ENCODE measurements at regions not wholly inside any gene's neighbourhood (a gene's known extent, or its start where the extent isn't known, plus 50 kb on each side); places are given as distances from the start of the nearest gene placed in this dataset.
A peak's percentile ranks its signal among the peaks of the same experiment; 100 is the strongest.
"Not testable (repeated sequence)": the region's sequence is repeated elsewhere in the genome, so short reads cannot be mapped to it uniquely, and the experiment has no call there.

- DNase-seq: peak; percentile 90
Observed at GRCh38 chr20:25862967-25863530, 166.4 kb upstream of the ZNF337 start.

DNA sequence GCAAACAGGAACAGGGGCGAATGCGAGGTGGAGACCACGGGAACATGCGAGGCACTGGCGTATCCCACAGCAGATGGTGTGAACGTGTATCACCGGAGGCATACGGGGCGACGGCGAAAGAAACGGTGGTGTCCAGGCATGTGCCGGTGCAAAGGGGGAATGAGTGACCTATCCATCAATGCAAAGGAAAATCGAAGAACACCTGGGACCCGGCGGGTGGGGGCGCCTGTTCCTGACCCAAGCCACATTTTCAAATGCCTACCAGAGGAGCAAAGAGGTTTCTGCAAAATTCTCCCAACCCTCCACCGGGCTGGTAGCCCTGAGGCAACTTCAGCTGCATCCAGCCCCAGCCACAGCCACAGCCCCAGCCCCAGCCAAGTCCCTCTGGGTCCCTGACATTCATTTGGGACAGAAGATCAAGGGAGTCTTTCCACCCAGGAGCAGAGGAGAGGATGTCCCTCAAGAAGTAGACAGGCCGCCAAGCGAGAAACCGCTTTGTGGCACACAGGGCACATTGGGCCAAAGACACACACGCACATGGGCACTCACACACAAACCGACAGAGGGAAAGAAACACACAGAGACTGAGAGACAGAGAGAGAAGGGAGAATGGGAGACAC, 164.0 kb upstream of the ZNF337 start:
- DNase-seq: no peak

- DNase-seq: peak; percentile 90
Observed at GRCh38 chr20:25859649-25860530, 163.2 kb upstream of the ZNF337 start.

DNA sequence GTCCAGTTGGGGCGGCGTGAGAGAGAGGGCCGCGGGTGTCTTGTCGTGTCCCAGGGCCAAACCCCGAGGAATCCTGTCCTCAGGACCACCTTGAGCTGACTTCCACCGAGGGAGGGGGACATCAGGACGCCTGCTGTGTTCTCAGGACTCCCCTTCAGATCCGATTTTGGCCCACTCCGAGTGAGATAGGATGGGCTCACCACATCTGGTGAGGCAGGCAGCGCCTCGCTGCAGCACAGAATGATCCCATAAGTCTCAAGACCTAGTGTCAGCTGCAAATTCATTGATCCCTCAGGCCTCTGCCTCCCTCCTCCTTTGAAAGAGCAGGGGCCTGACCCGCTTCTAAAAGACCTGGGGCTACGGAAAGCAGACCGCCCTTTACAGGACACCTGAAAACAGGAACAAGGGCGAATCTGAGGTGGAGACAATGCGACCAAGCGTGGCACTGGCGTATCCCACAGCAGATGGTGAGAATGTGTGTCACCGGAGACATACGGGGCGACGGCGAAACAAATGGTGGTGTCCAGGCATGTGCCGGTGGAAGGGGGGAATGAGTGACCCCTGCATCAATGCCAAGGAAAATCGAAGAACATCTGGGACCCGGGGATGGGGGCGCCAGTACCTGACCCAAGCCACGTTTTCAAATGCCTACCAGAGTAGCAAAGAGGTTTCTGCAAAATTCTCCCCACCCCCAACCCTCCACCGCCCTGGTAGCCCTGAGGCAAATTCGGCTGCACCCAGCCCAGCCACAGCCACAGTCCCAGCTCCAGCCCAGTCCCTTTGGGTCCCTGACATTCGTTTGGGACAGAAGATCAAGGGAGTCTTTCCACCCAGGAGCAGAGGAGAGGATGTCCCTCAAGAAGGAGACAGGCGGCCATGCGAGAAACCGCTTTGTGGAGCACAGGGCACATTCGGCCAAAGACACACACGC, 162.1 kb upstream of the ZNF337 start:
- DNase-seq: no peak

GRCh38 chr20:25857091-25857788, 160.6 kb upstream of the ZNF337 start:
- DNase-seq: not testable (repeated sequence)

DNA sequence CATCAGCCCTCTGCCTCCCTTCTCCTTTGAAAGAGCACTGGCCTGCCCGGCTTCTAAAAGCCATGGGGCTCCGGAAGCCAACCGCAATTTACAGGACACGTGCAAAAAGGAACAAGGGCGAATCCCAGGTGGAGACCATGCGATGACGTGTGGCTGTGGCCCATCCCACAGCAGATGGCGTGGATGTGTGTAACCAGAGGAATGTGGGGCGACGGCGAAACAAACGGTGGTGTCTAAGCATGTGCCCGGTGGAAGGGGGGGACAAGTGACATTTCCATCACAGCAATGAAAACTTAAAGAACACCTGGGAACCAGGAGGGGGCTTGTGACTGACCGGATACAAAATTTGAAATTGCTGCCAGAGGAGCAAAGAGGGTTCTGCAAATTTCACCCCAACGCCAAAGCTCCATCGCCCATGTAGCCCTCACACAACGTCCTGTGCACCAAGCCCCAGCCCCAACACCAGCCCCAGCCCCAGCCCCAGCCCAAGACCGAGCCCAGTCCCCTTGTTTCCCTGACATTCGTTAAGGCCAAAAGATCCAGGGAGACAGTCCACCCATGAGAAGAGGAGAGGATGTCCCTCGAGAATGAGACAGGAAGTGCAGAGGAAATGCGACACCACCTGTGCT, 159.7 kb upstream of the ZNF337 start:
- DNase-seq: no peak

- not testable (repeated sequence) for DNase-seq
Observed at GRCh38 chr20:25855451-25856156, 159.0 kb upstream of the ZNF337 start.

GRCh38 chr20:25854666-25855065, 158.0 kb upstream of the ZNF337 start:
- DNase-seq: not testable (repeated sequence)

GRCh38 chr20:25853718-25854388, 157.2 kb upstream of the ZNF337 start:
- DNase-seq: peak; percentile 82

DNA sequence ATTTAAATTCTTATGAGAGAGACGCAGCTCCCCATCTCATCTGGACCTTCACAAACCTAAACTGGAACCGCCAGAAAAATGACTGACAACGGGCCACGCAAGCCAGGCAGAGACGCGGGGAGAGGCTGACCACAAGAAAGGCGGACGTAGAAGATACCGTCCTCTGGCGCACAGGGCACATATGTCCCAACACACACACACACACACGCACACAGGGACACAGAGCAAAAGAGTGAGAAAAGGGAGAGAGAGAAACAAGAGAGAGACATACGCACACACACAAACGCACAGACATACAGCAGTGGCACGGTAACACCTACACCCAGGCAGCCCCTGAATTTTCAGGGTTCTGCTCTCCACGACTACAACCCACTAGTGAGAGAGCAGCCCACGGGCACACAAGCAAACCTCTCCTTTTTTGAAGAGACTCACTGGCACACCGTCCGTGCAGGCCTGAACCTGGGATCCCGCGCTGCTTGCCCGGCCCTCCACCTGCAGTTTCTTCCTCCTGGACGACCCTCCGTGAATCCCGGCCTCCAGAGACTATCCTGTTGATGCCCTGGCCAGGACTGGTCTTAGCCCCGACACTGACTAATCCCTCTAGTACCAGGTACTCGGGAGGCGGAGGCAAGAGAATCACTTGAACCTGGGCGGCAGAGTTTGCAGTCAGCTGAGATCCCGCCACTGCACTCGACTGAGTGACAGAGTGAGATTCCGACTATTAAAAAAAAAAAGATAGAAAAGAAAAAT, 156.5 kb upstream of the ZNF337 start:
- not testable (repeated sequence) for DNase-seq

- DNase-seq: not testable (repeated sequence)
Observed at GRCh38 chr20:25850133-25850532, 153.5 kb upstream of the ZNF337 start.

DNA sequence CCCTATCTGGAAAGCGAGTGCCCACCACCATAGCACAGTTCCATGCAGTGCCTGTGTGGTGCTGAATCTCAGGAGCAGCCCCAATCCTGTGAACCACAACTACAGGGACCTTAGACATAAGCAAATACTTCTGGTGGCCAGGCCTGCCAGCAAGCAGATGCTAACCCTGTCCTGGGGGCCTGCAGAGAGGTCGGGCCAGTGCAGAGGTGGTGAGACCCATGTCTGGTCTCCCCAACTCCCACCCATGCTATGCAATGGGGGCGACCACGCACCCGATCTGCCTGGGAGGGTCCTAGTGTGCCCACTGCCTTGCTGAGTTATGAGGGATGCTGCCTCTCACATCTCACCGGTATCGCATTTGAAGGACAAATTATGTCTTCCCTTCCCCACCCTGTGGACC, 151.6 kb upstream of the ZNF337 start:
- DNase-seq: no peak

DNA sequence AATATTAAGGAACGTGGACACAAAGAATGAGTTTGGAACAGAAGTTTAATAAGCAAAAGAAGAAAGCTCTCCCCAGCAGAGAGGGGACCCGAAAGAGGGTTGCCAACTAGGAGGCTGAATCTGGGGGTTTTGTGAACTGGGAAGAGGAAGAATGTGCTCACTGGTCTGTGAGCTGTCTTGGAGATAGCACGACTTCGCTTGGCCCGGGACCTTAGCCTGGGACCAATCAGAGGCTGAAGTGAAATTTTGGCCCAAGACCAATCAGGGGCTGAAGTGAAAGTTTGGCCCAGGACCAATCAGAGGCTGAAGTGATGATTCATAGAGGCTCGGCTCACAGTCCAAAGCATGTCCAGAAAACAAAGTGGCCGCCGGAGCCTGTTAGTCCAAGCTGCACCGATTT, 148.0 kb upstream of the ZNF337 start:
- DNase-seq: not testable (repeated sequence)

GRCh38 chr20:25813511-25813910, 116.9 kb upstream of the ZNF337 start:
- not testable (repeated sequence) for DNase-seq

DNA sequence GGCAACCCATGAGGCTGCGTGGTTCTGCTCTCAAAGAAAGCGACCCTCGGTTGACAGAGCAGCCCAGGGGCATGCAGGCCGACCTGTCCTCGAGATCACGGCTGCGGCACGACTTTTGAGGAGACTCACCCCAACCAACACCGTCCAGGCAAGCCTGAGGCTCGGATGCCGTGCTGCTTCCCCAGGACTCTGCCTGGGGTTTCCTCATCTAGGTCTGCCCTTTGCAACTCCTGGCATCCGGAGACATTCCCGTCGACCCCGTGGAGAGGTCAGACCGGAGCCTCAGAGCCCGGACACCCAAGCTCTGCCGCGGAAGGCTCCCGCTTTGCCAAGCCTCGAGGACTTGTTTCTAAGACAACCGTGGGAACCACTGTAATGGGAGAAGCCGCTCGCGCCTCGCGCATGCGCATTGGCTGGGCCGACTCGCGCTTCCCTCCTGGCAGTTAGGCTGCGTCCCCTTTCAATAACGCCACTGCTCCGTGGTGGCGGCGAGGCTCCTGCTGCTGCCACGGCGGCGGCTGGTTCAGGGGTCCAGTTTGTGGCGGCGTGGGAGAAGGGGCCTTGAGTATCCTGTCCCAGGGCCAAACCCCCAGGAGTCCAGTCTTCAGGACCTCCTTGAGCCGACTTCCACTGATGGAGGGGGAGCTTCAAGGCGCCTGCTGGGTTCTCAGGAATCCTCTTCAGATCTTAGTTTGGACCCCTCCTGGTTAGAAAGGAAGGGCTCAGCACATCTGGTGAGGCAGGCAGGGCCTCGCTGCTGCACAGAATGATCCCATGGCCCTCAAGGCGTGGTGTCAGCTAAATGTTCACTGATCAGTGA, 101.7 kb upstream of the ZNF337 start:
- not testable (repeated sequence) for DNase-seq

- not testable (repeated sequence) for DNase-seq
Observed at GRCh38 chr20:25797062-25797461, 100.4 kb upstream of the ZNF337 start.

GRCh38 chr20:25777241-25777640, 80.6 kb upstream of the ZNF337 start:
- DNase-seq: not testable (repeated sequence)

- DNase-seq: not testable (repeated sequence)
Observed at GRCh38 chr20:25774711-25775110, 78.1 kb upstream of the ZNF337 start.

- not testable (repeated sequence) for DNase-seq
Observed at GRCh38 chr20:25774203-25774602, 77.5 kb upstream of the ZNF337 start.
